ENCODE measurements at regions not wholly inside any gene's neighbourhood (a gene's known extent, or its start where the extent isn't known, plus 50 kb on each side); places are given as distances from the start of the nearest gene placed in this dataset.

DNA sequence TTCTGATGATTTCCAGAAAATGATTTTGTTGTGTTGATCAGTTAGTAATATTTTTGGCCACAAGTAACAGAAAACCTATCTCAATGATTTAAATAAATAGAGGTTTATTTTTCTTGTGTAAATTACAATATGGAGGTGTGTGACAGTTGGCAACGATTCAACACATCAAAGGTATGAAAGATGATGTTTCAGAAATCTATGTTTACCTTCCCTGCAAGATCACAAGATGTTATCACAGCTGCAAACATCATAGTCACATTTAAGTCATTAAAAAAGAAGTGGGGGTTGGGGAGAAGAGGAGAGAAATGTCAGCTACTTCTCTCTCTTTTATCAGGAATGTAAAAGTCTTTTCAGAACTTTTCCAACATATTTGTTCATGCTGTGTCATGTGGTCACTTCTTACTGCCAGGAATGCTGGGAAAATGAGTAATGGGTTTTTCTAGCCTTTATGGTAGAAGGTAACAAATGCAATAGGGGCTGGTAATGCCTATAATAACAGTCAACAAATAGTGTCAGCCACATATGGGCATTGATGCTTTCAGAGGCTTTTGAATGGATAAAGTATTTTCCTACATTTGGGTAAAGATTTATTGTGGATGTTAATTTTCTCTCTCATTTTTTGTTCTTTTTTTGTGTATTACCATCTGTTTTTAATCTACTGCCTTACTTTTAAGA is 742.7 kb downstream of the TLE1 start:
- DNase-seq (ENCODE audit: extremely low spot score), result no peak
- H3K4me1 ChIP-seq, result peaks cover 0 to 12% (median 9%) of the 10 kb centered on the region in 4 donors
- H3K27ac ChIP-seq (replicated peaks in 1 of 4), result no peak overlapping the region
- no peaks in the 10 kb centered on the region for H3K9me3 ChIP-seq
- WGBS, result 36% methylated on average over 1 of the region's 1 CpG
- H3K27me3 ChIP-seq, result no peaks in the 10 kb centered on the region
- no peak overlapping the region for H3K4me3 ChIP-seq
- intact Hi-C loops (cut with DNase I), result no loop called here
- no peaks in the 10 kb centered on the region for H3K36me3 ChIP-seq
- no peak for TF ChIP-seq POLR2A (IDR thresholded peaks at IDR 0.05; ENCODE audit: low read depth)
- TF ChIP-seq EP300 (IDR thresholded peaks at IDR 0.05), result no peak
- TF ChIP-seq, protein P1, sequence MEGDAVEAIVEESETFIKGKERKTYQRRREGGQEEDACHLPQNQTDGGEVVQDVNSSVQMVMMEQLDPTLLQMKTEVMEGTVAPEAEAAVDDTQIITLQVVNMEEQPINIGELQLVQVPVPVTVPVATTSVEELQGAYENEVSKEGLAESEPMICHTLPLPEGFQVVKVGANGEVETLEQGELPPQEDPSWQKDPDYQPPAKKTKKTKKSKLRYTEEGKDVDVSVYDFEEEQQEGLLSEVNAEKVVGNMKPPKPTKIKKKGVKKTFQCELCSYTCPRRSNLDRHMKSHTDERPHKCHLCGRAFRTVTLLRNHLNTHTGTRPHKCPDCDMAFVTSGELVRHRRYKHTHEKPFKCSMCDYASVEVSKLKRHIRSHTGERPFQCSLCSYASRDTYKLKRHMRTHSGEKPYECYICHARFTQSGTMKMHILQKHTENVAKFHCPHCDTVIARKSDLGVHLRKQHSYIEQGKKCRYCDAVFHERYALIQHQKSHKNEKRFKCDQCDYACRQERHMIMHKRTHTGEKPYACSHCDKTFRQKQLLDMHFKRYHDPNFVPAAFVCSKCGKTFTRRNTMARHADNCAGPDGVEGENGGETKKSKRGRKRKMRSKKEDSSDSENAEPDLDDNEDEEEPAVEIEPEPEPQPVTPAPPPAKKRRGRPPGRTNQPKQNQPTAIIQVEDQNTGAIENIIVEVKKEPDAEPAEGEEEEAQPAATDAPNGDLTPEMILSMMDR (IDR thresholded peaks at IDR 0.05), result no peak
- TF ChIP-seq POLR2AphosphoS5 (IDR thresholded peaks at IDR 0.05), result no peak

DNA sequence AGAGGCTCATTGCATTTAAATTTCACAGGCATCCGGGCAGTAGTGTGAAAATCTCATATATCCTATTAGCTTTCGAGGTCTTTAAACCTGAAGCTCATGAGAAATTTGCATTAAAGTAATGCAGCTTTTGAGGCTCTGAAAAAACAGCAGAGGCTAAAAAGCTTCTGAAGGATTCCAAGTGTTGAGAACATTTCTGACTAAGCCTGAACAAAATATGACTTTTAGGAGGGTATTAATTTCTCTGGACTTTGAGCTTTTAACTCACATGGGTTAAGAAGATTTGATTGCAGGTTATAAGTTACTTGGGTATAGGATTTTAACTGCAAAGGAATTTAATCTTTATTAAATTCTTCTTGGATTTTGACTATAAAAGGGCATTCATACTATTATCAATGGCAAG is 743.9 kb downstream of the TLE1 start:
- Histone ChIP-seq H3K27me3 (no peaks in the 10 kb centered on the region), H3K4me3 (no peak overlapping the region), H3K27ac (replicated peaks in 1 of 4) (no peak overlapping the region), H3K36me3 (no peaks in the 10 kb centered on the region), H3K9me3 (no peaks in the 10 kb centered on the region), H3K4me1 (peaks cover 0 to 12% (median 9%) of the 10 kb centered on the region in 4 donors)
- intact Hi-C loops (cut with DNase I), result no loop called here
- 91% methylated on average over 2 of the region's 2 CpGs for WGBS
- no peak for DNase-seq (ENCODE audit: extremely low spot score)
- TF ChIP-seq, protein P1 (IDR thresholded peaks at IDR 0.05), result no peak
- TF ChIP-seq POLR2AphosphoS5 (IDR thresholded peaks at IDR 0.05) (no peak), POLR2A (IDR thresholded peaks at IDR 0.05; ENCODE audit: low read depth) (no peak), EP300 (IDR thresholded peaks at IDR 0.05) (no peak)

DNA sequence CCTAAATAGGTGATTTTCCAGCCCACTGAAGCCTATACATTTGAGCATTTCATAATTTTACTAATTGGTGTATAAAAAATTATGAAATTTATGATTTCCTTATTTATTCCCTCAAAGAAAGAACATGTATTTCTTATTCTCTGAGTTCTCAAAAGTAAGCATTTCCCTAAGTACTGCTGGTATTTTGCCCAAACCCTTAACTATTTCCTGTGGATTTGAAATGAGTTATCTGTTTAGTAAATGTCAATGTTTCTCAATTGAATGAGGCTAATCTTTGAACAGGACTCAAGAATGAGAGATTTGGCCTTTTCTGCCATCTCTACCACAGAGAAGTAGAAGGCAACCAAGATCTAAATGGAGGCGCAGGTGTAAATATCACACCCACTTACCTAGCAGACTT is 751.7 kb downstream of the TLE1 start:
- Histone ChIP-seq H3K9me3 (no peaks in the 10 kb centered on the region), H3K4me1 (peaks cover 0 to 13% (median 0%) of the 10 kb centered on the region in 4 donors), H3K27ac (replicated peaks in 1 of 4) (no peak overlapping the region), H3K36me3 (no peaks in the 10 kb centered on the region), H3K4me3 (no peak overlapping the region), H3K27me3 (no peaks in the 10 kb centered on the region)
- DNase-seq (ENCODE audit: extremely low spot score), result no peak
- intact Hi-C loops (cut with DNase I), result no loop called here
- 95% methylated on average over 1 of the region's 1 CpG for WGBS
- TF ChIP-seq, protein P1 (IDR thresholded peaks at IDR 0.05), result no peak
- TF ChIP-seq EP300 (IDR thresholded peaks at IDR 0.05) (no peak), POLR2A (IDR thresholded peaks at IDR 0.05; ENCODE audit: low read depth) (no peak), POLR2AphosphoS5 (IDR thresholded peaks at IDR 0.05) (no peak)

DNA sequence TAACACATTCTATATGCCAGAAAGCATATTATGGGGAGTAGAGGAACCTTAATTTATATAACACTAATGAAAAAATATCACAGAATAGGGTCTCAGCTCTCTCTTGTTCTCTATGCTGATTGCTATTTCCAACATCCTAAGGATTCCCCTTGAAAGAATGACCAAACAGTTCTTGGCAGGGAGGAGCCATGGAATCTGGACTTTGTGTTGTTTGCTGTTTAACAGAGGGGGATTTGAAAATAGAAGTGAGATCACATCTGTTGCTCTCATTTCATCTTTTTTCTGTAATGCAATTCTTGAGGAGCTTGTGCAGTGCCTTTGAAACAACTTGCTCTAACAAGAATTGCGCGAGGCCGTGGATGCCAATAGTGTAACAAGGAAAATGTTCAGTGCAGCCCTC is 755.3 kb downstream of the TLE1 start:
- WGBS, result 97% methylated on average over 3 of the region's 3 CpGs
- TF ChIP-seq, protein P1 (IDR thresholded peaks at IDR 0.05), result no peak
- no peak for TF ChIP-seq POLR2AphosphoS5 (IDR thresholded peaks at IDR 0.05)
- TF ChIP-seq POLR2A (IDR thresholded peaks at IDR 0.05; ENCODE audit: low read depth), result no peak
- TF ChIP-seq EP300 (IDR thresholded peaks at IDR 0.05), result no peak
- no peak overlapping the region for H3K4me3 ChIP-seq
- intact Hi-C loops (cut with DNase I), result no loop called here
- peaks cover 0 to 19% (median 0%) of the 10 kb centered on the region in 4 donors for H3K4me1 ChIP-seq
- no peaks in the 10 kb centered on the region for H3K36me3 ChIP-seq
- H3K9me3 ChIP-seq, result no peaks in the 10 kb centered on the region
- DNase-seq (ENCODE audit: extremely low spot score), result no peak
- no peak overlapping the region for H3K27ac ChIP-seq (replicated peaks in 1 of 4)
- H3K27me3 ChIP-seq, result no peaks in the 10 kb centered on the region
